ENCODE measurements at regions not wholly inside any gene's neighbourhood (a gene's known extent, or its start where the extent isn't known, plus 50 kb on each side); places are given as distances from the start of the nearest gene placed in this dataset.

DNA sequence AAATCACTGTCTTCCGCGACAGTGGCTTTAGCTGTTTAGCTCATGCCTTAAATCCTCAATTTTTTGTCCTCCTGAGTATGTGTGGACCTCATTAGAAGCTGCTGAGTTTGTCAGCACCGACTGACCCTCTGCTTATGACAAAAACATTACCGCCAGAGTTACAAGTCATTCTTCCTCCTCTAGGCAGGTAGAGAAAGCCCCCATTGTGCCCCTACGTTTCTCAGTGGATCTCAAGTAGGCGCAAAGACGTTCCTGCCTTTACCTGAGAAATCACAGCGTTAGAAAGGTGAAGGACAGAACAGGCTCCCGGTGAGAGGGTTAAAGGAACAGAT lies 227.3 kb upstream of the PDE10A start:
- H3K4me1 ChIP-seq (ENCODE audit: insufficient read depth, low read length): peaks cover 3% of the 10 kb centered on the region
- no peaks in the 10 kb centered on the region for H3K4me1 Mint-ChIP-seq (ENCODE audit: low read depth, unreplicated experiment)
- FAIRE-seq: no peak
- no peak overlapping the region for H3K4me2 ChIP-seq (ENCODE audit: low read length)
- H3K36me3 Mint-ChIP-seq (ENCODE audit: low read depth, unreplicated experiment): peaks cover 1% of the 10 kb centered on the region
- H3K9me3 Mint-ChIP-seq (ENCODE audit: unreplicated experiment): peaks cover 5% of the 10 kb centered on the region
- no peak overlapping the region for H2AFZ ChIP-seq (ENCODE audit: low read depth, low read length)
- H3K9me3 ChIP-seq (ENCODE audit: insufficient read depth, low read depth, low read length): no peaks in the 10 kb centered on the region
- peaks cover 14% of the 10 kb centered on the region for H3K27me3 ChIP-seq (ENCODE audit: insufficient read depth, low read length)
- H3K27me3 Mint-ChIP-seq (ENCODE audit: low read depth, unreplicated experiment): peaks cover 39% of the 10 kb centered on the region
- H3K4me3 ChIP-seq (ENCODE audit: insufficient read depth, low read depth, low read length): no peak overlapping the region
- H3K36me3 ChIP-seq (ENCODE audit: insufficient read depth, low read length): no peaks in the 10 kb centered on the region
- TF ChIP-seq EZH2 (IDR thresholded peaks at IDR 0.05; ENCODE audit: insufficient read depth, low read length): no peak
- no peak for TF ChIP-seq CTCF (IDR thresholded peaks at IDR 0.05; ENCODE audit: insufficient read depth, low read depth, low read length)
- H3K27ac ChIP-seq (ENCODE audit: low read depth, low read length): no peak overlapping the region
- DNase-seq (ENCODE audit: low read depth): no peak
- no peak overlapping the region for H3K4me3 Mint-ChIP-seq (ENCODE audit: unreplicated experiment)
- H4K20me1 ChIP-seq (ENCODE audit: insufficient read depth, low read length): no peaks in the 10 kb centered on the region
- H3K9ac ChIP-seq (ENCODE audit: low read length): no peak overlapping the region
- H3K79me2 ChIP-seq (ENCODE audit: insufficient read depth, low read length): no peaks in the 10 kb centered on the region
- H3K27ac Mint-ChIP-seq (ENCODE audit: unreplicated experiment): no peak overlapping the region

DNA sequence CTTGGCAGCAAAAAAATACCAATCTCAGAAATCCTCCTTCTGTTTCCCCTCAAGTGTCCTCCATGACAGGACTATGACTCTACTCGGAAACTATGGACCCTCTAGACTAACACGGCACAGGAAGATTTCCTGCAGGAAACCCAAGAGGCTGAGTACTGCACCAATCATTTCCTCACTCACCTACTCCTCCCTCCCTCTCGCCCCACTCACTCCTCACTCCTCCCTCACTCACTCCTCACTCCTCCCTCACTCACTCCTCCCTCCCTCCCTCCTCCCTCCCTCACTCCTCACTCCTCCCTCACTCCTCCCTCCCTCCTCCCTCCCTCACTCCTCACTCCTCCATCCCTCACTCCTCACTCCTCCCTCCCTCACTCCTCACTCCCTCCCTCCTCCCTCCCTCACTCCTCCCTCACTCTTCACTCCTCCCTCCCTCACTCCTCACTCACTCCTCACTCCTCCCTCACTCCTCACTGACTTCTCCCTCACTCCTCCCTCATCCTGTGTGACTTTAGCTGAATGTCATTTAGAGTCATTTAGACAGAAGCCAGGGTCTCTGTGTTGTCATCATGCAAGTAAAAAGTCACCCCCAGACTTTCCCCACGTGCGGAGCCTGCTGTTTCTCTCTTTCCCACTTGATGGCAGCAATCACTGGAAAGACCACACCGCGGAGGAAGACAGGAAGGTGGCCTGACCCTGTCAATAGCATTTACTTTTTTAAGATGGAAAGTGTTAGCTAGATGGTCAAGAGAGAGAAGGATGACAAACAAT lies 226.8 kb upstream of the PDE10A start:
- Histone ChIP-seq H3K36me3 (ENCODE audit: insufficient read depth, low read length) (no peaks in the 10 kb centered on the region), H3K79me2 (ENCODE audit: insufficient read depth, low read length) (no peaks in the 10 kb centered on the region), H3K27me3 (ENCODE audit: insufficient read depth, low read length) (peaks cover 14% of the 10 kb centered on the region), H3K4me3 (ENCODE audit: insufficient read depth, low read depth, low read length) (no peak overlapping the region), H3K9me3 (ENCODE audit: insufficient read depth, low read depth, low read length) (no peaks in the 10 kb centered on the region), H3K4me1 (ENCODE audit: insufficient read depth, low read length) (peaks cover 3% of the 10 kb centered on the region), H4K20me1 (ENCODE audit: insufficient read depth, low read length) (no peaks in the 10 kb centered on the region), H3K27ac (ENCODE audit: low read depth, low read length) (no peak overlapping the region), H3K9ac (ENCODE audit: low read length) (no peak overlapping the region), H2AFZ (ENCODE audit: low read depth, low read length) (no peak overlapping the region), H3K4me2 (ENCODE audit: low read length) (no peak overlapping the region)
- Mint-ChIP-seq H3K9me3 (ENCODE audit: unreplicated experiment) (peaks cover 5% of the 10 kb centered on the region), H3K4me3 (ENCODE audit: unreplicated experiment) (no peak overlapping the region), H3K27ac (ENCODE audit: unreplicated experiment) (no peak overlapping the region), H3K4me1 (ENCODE audit: low read depth, unreplicated experiment) (peaks cover under 1% of the 10 kb centered on the region), H3K36me3 (ENCODE audit: low read depth, unreplicated experiment) (peaks cover 1% of the 10 kb centered on the region), H3K27me3 (ENCODE audit: low read depth, unreplicated experiment) (peaks cover 36% of the 10 kb centered on the region)
- TF ChIP-seq CTCF (IDR thresholded peaks at IDR 0.05; ENCODE audit: insufficient read depth, low read depth, low read length): peak; percentile 80
- TF ChIP-seq EZH2 (IDR thresholded peaks at IDR 0.05; ENCODE audit: insufficient read depth, low read length): no peak
- DNase-seq (ENCODE audit: low read depth) (peak; percentile 10), FAIRE-seq (no peak)

DNA sequence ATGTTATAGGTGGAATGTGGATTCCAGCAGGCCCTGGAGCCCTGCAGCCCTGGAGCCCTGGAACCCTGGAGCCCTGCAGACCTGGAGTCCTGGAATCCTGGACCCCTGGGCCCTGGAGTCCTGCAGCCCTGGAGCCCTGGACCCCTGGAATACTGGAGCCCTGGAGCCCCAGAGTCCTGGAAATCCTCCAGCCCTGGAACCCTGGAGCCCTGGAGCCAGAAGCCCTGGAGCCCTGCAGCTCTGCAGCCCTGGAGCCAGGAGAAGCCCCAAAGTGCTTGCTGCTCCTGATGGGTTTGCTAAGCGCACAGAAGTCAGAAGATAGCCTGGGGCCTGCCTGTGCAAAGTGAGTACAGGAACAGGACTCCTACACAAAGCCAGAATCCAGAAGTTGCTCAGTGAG lies 223.1 kb upstream of the PDE10A start:
- DNase-seq (ENCODE audit: low read depth) (no peak), FAIRE-seq (no peak)
- Histone ChIP-seq H3K27ac (ENCODE audit: low read depth, low read length) (no peak overlapping the region), H3K27me3 (ENCODE audit: insufficient read depth, low read length) (peaks cover 12% of the 10 kb centered on the region), H3K4me2 (ENCODE audit: low read length) (no peak overlapping the region), H3K9ac (ENCODE audit: low read length) (no peak overlapping the region), H2AFZ (ENCODE audit: low read depth, low read length) (no peak overlapping the region), H3K36me3 (ENCODE audit: insufficient read depth, low read length) (no peaks in the 10 kb centered on the region), H4K20me1 (ENCODE audit: insufficient read depth, low read length) (no peaks in the 10 kb centered on the region), H3K9me3 (ENCODE audit: insufficient read depth, low read depth, low read length) (no peaks in the 10 kb centered on the region), H3K79me2 (ENCODE audit: insufficient read depth, low read length) (no peaks in the 10 kb centered on the region), H3K4me3 (ENCODE audit: insufficient read depth, low read depth, low read length) (no peak overlapping the region), H3K4me1 (ENCODE audit: insufficient read depth, low read length) (peaks cover 3% of the 10 kb centered on the region)
- Mint-ChIP-seq H3K4me1 (ENCODE audit: low read depth, unreplicated experiment) (peaks cover 11% of the 10 kb centered on the region), H3K27ac (ENCODE audit: unreplicated experiment) (no peak overlapping the region), H3K9me3 (ENCODE audit: unreplicated experiment) (peaks cover 5% of the 10 kb centered on the region), H3K4me3 (ENCODE audit: unreplicated experiment) (no peak overlapping the region), H3K27me3 (ENCODE audit: low read depth, unreplicated experiment) (peaks cover 24% of the 10 kb centered on the region), H3K36me3 (ENCODE audit: low read depth, unreplicated experiment) (peaks cover 1% of the 10 kb centered on the region)
- TF ChIP-seq CTCF (IDR thresholded peaks at IDR 0.05; ENCODE audit: insufficient read depth, low read depth, low read length) (no peak), EZH2 (IDR thresholded peaks at IDR 0.05; ENCODE audit: insufficient read depth, low read length) (no peak)
